Mammary epithelial cell (primary cell): ENCODE measurements at regions not wholly inside any gene's neighbourhood (a gene's known extent, or its start where the extent isn't known, plus 50 kb on each side); places are given as distances from the start of the nearest gene placed in this dataset.

Source experiments
- EZH2 ChIP-seq: IDR thresholded peaks from 2 replicates; pipeline ENCODE4 v1.6.1; 2012; ENCODE audit warnings: low read length, inconsistent platforms, borderline replicate concordance
- TF ChIP-seq, protein P1 (sequence below), 2 donors: IDR thresholded peaks in 1 of 2; conservative IDR thresholded peaks in 1 of 2; 2 replicates each; pipeline ENCODE4 v1.5.1; 2011 to 2012; ENCODE audit warnings: inconsistent platforms in 2 of 2, low read length in 2 of 2, mild to moderate bottlenecking in 2 of 2, control low read depth in 1 of 2, low read depth in 1 of 2; ENCODE audit not compliant: insufficient read depth in 1 of 2; ENCODE audit errors: extremely low read depth in 1 of 2

DNA sequence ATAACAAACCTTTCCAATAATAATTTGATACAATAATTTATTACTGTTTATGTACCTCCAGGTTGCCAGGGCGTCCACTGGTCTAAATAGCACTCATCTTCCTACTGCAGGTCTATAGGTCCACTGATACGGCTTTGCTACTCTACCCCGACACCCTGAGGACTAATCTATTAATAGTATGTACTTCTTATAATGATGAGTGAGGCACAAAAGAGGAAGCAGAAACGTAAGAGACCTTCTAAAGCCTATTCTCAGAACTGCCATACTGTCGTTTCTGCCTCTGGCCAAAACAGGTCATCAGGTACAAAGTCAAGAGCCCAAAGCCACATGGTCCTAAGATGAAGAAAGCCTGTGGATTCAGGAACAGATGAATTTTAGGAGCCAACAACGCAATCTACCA, 163.2 kb upstream of the GRM7 start:
- TF ChIP-seq, protein P1, sequence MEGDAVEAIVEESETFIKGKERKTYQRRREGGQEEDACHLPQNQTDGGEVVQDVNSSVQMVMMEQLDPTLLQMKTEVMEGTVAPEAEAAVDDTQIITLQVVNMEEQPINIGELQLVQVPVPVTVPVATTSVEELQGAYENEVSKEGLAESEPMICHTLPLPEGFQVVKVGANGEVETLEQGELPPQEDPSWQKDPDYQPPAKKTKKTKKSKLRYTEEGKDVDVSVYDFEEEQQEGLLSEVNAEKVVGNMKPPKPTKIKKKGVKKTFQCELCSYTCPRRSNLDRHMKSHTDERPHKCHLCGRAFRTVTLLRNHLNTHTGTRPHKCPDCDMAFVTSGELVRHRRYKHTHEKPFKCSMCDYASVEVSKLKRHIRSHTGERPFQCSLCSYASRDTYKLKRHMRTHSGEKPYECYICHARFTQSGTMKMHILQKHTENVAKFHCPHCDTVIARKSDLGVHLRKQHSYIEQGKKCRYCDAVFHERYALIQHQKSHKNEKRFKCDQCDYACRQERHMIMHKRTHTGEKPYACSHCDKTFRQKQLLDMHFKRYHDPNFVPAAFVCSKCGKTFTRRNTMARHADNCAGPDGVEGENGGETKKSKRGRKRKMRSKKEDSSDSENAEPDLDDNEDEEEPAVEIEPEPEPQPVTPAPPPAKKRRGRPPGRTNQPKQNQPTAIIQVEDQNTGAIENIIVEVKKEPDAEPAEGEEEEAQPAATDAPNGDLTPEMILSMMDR (conservative IDR thresholded peaks at IDR 0.05 in 1 of 2, IDR thresholded peaks at IDR 0.05 in 1 of 2; ENCODE audit: extremely low read depth in 1 of 2, insufficient read depth in 1 of 2, low read depth in 1 of 2, low read length in 2 of 2) = no peak
- no peak for TF ChIP-seq EZH2
